ENCODE measurements at regions not wholly inside any gene's neighbourhood (a gene's known extent, or its start where the extent isn't known, plus 50 kb on each side); places are given as distances from the start of the nearest gene placed in this dataset.

GRCh38 chr9:13555516-13555915, 276.0 kb upstream of the MPDZ start:
- FAIRE-seq (no peak), DNase-seq (ENCODE audit: extremely low read depth in 1 of 4, low spot score in 3 of 4) (no peak), ATAC-seq (no peak)
- TF ChIP-seq FIP1L1 (IDR thresholded peaks at IDR 0.05; ENCODE audit: low read depth, low read length, poor library complexity, severe bottlenecking) (no peak), ZNF134 (CRISPR knock-in tag; conservative IDR thresholded peaks at IDR 0.05) (no peak), NEUROD1 (IDR thresholded peaks at IDR 0.05; ENCODE audit: borderline replicate concordance, low read depth, low read length, partially characterized antibody) (no peak), ZNF3 (CRISPR knock-in tag; IDR thresholded peaks at IDR 0.05) (no peak), THRAP3 (IDR thresholded peaks at IDR 0.05; ENCODE audit: borderline replicate concordance) (no peak), NRF1 (conservative IDR thresholded peaks at IDR 0.05 in 1 of 2, IDR thresholded peaks at IDR 0.05 in 1 of 2) (no peak), ZNF609 (CRISPR knock-in tag; IDR thresholded peaks at IDR 0.05; ENCODE audit: borderline replicate concordance) (no peak), BCOR (IDR thresholded peaks at IDR 0.05) (no peak), SMAD3 (CRISPR knock-in tag; conservative IDR thresholded peaks at IDR 0.05) (no peak), TCF15 (CRISPR knock-in tag; IDR thresholded peaks at IDR 0.05) (no peak), CBX2 (IDR thresholded peaks at IDR 0.05; ENCODE audit: insufficient read depth, low read length, poor library complexity, severe bottlenecking) (no peak), MITF (IDR thresholded peaks at IDR 0.05) (no peak), ZNF408 (CRISPR knock-in tag; IDR thresholded peaks at IDR 0.05; ENCODE audit: low read depth) (no peak)
- Histone ChIP-seq H3K4me3 (no peak overlapping the region), H3K27ac (ENCODE audit: extremely low read depth, low read depth, low read length) (no peak overlapping the region), H3K9me3 (replicated peaks; ENCODE audit: control insufficient read depth, insufficient read depth, low read depth, low read length) (no peaks in the 10 kb centered on the region), H4K20me1 (replicated peaks; ENCODE audit: control insufficient read depth, insufficient read depth, low read length) (no peaks in the 10 kb centered on the region), H3K4me1 (replicated peaks in 1 of 2; ENCODE audit: control insufficient read depth in 2 of 2, insufficient read depth in 2 of 2, low read length in 2 of 2) (no peaks in the 10 kb centered on the region), H3K79me2 (ENCODE audit: control insufficient read depth, insufficient read depth, low read length) (no peaks in the 10 kb centered on the region), H3K36me3 (ENCODE audit: control insufficient read depth, insufficient read depth, low read length) (no peaks in the 10 kb centered on the region), H3K9ac (ENCODE audit: insufficient read depth in 1 of 2, low read depth in 2 of 2, low read length in 2 of 2) (no peak overlapping the region), H3K4me2 (ENCODE audit: insufficient read depth, low read length) (no peak overlapping the region), H3K27me3 (ENCODE audit: control insufficient read depth in 2 of 2, insufficient read depth in 2 of 2, low read length in 2 of 2) (no peaks in the 10 kb centered on the region), H3K9me1 (ENCODE audit: control insufficient read depth, insufficient read depth, low read length) (no peaks in the 10 kb centered on the region), H2AFZ (ENCODE audit: low read depth, low read length) (no peak overlapping the region)
- BruUV-seq (replicated peaks): no TSS peak
- intact Hi-C loops (cut with micrococcal nuclease) (no loop called here), in situ Hi-C loops (cut with MboI) (no loop called here)
- 6% methylated on average over 4 of the region's 4 CpGs for whole genome bisulfite sequencing (ENCODE audit: insufficient coverage, low coverage, missing lambda C conversion rate)
- POLR2A ChIA-PET: no interaction called here
- CTCF ChIA-PET (ENCODE audit: low intra/inter-chr PET ratio): no interaction called here

Measured in K562 (cell line).